SHP77 treated with DMSO at 0.1 percent for 48 hours (cell line): ENCODE measurements at regions not wholly inside any gene's neighbourhood (a gene's known extent, or its start where the extent isn't known, plus 50 kb on each side); places are given as distances from the start of the nearest gene placed in this dataset.
"Not testable (repeated sequence)": the region's sequence is repeated elsewhere in the genome, so short reads cannot be mapped to it uniquely, and the experiment has no call there.

Experiments
- DNase-seq: peaks from one replicate; lab custom pipeline; 2025; lab: John Stamatoyannopoulos, UW

DNA sequence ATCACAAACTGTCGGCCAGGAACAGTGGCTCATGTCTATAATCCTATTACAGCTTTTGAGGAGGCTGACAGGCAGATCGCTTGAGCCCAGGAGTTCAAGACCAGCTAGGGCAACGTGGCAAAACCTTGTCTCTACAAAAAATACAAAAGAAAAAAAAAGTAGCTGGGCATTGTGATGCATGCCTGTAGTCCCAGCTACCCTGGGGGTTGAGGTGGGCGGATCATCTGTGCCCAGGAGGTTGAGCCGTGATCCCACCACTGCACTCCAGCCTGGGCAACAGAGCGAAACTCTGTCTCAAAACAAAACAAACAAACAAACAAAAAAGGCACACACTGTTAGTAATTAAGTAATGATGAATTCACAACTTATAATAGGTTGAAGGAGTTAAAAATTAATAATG is 441.5 kb upstream of the PCDH15 start:
- no peak for DNase-seq

DNA sequence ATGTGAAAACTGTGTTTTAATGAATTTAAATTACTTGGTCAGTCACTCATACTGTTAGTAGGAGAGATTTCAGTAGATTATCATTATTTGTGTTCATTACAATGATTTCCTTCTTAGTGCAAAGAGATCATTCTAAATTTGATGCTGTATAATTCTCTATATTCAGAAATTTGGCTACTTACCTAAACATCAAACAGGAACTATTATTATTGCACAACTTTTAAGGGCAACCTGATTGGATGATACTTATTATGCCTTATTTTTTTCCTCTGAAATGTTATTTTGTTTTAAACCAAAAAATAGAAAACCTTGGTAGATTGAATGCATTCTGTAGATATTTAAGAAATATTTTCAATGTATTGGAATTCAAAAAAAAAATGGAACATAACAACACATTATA is 436.4 kb upstream of the PCDH15 start:
- DNase-seq, result no peak

DNA sequence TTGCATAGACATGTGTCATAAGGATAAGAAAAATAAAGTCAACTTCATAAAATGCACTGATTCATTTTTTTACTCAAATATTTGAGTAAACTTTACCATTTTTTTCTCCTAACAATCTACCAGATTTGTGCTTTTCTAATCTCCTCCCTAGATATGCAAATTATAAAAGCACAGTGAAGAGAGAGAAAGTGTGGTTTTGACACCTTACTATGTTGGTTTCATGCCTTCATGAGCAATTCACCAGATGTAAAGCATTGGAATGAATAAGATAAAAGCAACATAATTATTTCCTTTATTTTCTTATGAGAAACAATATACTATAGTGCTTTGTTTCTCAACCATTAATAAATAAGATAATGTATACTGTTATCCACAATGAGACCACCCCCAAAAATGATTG is 432.5 kb upstream of the PCDH15 start:
- DNase-seq, result no peak

DNA sequence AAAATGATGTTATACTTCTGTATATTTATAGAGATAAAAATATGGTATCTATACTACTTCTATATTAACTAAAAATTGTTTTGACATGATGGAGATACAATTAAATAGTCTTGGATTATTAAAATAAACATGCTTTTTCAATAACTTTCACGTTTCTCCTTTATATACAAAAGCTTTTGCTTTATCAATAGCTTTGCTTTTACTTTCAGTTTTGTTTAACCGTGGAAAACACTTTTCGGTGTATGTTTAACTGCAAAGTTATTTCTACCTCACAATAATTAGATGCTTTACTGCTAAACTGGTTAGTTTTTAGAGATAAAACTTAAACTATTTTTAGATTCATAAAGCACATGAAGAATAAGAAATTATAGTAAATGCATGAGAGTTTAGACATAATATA is 432.1 kb upstream of the PCDH15 start:
- no peak for DNase-seq

DNA sequence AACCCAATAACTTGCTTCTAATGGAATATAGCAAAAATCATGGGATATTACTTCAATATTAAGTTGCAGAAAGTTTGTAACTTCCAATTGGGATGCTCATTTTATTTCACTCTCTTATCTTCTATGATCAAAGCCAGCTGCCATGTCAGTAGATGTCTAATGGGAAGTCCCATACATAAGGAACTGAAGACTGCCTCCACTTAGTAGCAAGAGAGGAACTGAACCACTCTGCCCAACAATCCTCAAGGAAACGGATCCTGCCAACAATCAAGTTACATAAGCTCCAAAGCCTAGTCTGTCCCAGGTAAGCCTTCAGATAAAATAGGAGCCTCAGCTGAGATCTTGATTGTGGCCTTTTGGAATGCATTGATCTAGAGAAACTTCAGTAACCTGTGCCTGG is 431.5 kb upstream of the PCDH15 start:
- no peak for DNase-seq

DNA sequence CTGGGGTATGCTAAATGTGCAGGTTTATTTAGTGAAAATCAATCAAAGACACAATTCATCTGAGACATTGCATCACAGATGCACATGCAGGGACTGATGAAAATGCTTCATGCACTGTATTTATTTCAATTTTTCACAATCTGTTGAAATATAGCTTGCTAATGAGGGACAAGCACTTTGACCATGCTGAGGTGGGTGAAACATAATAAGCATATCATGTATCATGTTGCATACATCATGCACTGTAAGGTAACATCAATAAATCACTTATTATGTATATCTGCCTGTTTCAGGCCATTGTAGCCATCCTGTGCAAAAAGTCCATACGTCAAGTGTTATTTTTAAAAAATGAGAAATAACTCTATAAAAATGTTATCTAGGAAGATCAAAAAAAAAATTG is 426.9 kb upstream of the PCDH15 start:
- DNase-seq, result no peak

DNA sequence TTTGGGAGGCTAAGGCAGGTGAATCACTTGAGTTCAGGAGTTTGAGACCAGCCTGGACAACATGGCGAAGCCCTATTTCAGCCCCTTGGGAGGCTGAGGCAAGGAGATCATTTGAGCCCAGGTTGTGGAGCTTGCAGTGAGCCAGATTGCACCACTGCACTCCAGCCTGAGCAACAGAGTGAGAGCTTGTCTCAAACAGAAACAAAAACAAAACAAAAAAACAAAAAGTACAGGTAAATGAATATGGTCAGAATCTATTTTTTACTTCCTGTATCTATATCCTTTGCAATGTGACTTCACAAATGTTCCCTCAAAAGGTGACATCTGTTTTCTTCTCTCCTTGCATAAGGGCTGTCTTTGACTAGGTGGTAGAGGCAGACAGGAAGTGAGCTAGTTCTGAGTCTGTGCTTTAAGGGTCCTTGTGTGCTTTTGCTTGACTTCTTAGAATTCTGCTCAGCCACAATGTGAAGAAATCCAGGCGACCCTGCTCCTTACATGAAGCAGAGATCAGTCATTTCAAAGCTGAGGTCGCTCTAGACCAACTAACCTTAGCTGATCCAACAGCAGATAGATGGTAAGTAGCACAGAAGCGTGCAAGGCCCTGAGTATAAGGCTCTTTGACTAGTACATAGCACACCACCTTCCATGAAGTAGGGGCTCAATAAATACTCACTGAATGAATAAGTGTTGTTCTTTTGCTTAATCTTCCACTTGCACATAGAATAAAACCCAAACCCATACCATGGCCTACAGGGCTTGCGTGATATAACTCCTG is 423.2 kb upstream of the PCDH15 start:
- DNase-seq, result no peak

DNA sequence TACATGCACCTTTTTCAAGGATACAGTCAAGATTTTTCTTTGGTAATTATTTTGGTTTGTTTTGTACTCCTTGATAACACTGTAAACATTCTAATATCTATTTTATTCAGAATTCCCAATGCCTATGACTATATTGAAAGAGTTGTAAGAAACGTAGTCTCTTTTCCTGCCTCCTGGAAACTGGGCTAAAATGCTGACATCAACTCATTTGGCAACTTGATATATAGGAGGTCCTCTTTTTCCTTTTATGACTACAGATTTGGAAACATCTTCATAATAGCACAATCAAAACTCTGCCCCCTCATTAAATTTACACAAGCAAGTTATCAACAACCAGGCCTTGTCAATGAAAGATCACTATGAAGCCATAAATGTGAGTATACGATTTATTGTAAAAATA is 422.3 kb upstream of the PCDH15 start:
- no peak for DNase-seq

DNA sequence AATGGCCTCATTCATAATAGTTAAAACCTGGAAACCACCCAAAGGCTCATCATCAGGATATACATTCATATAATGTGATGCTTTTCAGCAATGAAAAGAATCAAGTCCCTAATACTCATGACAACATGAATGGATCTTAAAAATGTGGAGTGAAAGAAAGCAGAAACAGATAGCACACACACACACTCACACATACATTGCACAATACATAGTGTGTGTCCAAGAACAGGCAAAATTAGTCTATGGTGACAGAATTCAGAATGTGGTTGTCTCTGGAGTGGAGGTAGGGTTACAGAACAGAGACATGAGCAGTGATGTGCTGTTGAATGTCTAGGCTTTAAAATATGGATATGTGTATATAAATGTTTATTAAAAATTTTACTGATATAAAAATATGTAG is 419.9 kb upstream of the PCDH15 start:
- DNase-seq, result no peak

DNA sequence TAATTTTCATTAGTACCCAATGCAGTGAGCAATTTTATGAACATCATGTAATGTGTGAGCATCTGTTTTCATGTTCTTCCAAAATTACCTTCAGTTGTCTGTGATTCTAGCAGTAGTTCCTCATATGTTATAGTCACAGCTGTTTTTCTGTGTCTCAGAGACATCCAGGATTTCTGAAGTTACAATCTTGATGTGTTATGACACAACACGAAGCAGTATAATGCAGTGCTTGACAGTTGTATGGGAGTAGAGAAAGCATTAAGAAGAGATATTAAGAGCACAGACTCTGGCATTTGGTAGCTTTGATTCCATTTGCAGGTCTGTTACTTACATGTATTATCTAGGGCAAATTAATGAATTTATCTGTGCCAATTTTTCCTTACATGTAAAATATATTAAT is 414.7 kb upstream of the PCDH15 start:
- no peak for DNase-seq

DNA sequence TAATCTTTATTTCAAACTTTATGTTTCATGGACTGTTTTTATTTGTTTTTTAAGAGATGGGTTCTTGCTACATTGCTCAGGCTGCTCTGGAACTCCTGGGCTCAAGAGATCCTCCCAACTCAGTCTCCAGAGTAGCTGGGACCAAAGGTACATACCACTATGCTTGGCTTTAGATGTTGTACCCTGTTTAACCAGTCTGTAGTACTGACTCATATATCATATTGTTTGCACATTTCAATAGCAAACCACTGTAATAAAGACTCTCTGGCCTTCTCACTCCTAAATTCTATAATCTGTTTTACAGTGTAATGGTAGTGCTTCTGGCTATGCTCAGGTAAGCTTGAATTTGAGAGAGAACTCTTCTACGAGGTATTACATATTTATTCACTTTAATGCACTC is 413.6 kb upstream of the PCDH15 start:
- DNase-seq, result no peak

DNA sequence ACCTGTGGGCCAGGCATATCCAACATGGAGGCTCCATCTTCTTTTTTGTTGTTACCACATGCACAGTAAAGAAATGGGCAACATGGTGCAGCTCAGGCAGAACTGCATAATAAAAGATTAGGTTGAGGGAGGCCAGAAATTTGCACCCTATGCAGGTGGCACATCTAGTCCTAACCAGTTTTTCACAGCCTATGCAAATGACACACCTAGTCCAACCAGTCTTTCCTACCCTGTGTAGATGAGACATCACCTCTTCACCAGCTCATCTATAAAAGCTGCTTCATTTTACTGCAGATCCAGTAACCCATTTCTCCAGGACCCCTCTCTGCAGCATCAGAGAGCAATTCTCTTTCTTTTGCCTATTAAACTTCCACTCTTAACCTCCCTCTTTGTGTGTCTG is 411.0 kb upstream of the PCDH15 start:
- DNase-seq, result no peak

DNA sequence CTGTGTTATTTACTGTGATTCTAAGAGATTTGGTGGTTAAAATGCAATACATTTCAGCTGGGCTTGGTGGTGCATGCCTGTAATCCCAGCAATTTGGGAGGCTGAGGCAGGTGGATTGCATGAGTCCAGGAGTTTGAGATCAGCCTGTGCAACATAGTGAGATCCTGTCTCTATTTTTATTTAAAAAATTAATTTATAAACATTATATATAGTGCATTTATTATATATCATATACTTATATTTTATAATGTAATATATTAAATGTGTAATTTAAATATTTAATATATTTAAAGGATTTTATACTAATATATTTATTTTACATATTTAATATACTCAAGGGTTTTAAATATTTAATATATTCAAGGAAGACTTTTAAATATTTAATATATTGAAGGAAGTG is 402.8 kb upstream of the PCDH15 start:
- DNase-seq, result no peak

DNA sequence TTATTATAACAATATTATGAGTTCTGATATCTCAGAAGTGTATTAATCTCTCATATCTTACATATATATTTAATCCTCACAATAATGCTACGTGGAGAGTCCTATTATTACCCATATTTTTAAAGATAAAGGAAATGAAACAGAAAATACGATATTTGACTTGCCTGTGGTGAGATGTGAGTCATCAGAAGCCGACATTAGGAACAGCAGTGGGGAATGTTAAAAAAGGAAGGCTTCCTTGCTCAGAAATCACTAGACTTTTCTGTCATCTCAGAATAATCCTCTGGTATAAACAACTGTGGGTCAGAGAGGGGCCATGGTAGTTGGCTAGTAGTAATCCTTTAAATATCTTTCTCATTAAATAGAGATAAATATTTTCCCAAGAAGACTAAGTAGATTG is 402.3 kb upstream of the PCDH15 start:
- DNase-seq, result no peak

DNA sequence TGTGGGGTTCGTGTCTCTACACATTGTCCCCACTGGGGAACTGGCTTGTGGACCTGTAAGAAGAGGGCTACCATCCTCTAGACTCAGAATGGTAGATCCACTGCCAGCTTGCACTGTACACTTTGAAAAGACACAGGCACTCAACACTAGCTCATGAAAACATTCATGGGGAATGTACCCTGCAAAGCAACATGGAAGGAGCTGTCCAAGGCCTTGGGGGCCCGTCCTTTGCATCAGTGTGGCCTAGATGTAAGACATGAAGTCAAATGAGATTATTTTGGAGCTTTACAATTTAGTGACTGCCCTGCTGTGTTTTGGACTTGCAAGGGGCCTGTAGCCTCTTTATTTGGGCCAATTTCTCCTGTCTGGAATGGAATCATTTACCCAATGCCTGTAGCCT is 399.0 kb upstream of the PCDH15 start:
- no peak for DNase-seq

DNA sequence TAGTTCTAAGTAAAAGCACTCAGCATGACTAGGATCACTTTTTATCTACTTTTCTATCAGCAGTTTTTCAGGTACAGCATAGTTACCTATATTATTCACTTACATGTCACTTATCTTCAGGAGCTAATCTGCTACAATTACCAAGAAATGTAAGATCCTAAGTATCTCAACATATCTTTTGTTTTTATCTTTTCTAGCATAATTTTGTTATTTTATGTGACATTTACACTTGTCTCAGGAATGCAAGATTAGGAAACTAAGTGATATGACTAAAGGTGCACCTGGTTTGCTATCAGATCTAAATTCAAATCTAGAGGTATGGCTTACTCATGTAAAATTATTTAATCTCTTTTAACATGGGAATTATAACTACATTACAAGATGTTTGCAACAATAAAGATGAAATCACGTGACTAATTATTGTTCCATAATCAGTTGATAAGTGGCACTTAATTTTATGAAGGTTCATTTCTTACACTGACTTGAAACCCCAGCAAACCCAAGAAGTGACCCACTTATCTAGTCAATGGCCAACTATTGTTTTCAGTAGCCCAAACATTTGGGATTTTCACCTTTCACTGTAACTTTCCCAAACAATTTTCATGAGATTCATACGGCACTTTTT is 390.3 kb upstream of the PCDH15 start:
- no peak for DNase-seq

DNA sequence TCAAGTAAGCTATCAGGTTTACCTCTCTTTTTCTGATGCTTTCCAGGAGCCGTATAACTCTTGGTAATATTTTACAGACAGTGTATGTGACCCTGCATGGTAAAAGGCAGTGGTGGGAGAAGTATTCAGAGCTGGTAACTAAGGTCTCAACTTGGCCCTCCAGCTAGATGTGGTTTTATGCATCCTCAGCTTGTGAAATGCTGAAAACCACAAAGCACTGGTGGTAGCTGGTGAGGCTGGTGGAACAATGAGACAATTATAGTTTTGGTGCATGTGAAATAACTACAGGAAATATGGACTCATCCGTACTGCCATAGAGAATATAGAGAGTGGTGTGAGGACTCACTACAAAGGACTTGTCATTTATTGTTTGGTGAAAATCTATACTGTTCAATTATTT is 383.0 kb upstream of the PCDH15 start:
- no peak for DNase-seq

DNA sequence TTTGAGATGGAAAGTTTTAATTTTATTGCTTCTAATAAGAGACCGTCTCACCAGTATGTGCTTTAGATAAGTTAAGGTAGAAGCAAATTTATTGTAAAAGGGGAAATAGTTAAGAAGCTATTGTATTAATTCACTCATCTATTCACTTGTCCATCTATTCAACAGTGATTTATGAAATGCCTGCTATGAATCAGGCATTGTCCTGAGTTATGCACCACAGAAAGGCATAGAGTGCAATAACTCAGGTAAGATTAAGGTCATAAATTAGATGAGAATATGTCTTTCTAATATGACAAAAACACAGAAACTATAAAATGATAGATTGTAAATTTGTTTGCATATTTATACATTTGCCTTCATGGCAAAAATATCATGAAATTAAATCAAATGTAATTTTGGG is 379.3 kb upstream of the PCDH15 start:
- no peak for DNase-seq

DNA sequence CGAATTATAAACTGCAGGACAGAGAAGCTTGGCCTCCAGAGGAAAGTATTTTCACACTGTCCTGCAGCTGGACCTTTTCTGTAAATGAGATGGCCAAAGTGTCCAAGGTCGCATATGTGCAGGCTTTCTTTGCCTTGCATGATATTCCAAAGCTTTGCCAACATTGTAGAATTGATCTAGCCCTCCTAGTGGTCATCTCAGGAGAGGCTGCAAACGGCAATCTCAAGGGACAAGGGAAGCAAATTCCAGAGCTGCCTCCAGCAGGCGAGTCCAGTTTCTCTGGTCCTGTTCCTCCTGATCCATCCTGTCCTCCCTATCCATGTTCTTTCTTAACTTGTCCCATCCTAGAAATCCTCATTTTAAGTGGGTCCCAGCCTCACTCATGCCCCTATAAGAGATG is 373.4 kb upstream of the PCDH15 start:
- DNase-seq, result no peak

DNA sequence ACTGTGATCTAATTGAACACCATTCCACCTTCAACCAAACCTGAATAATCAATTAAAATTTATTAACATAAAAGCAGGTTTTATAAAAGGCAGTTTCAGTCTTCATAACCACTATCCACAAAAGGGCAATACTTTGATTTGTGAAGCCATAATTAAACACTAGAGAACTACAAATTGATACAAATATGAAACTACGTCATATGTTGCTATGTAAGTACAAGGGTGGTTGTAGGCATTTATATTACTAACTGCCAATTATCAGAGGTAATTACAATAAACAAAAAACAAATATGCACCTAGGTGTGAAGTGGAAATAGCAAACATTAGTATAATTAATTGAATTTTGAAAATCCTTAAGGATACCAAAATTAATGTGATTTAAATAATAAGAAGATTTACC is 368.5 kb upstream of the PCDH15 start:
- DNase-seq, result no peak

DNA sequence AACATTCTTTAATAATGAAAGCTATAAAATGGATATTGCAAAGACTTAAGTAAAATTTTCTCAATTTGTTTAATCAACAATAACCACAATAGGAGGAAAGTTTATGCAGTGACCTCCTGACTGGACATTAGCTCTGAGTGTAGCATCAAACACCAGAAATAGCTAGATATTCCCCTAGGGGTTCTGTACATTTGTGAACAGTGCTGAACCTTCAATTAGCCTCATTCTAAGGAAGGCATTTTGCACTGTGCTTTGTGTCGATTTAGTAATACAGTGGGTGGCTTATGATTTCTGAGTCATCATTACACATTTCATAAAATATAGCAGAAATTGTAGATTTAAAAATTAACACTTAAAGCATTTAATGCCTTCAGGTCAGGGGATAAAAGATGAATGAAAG is 367.3 kb upstream of the PCDH15 start:
- no peak for DNase-seq

DNA sequence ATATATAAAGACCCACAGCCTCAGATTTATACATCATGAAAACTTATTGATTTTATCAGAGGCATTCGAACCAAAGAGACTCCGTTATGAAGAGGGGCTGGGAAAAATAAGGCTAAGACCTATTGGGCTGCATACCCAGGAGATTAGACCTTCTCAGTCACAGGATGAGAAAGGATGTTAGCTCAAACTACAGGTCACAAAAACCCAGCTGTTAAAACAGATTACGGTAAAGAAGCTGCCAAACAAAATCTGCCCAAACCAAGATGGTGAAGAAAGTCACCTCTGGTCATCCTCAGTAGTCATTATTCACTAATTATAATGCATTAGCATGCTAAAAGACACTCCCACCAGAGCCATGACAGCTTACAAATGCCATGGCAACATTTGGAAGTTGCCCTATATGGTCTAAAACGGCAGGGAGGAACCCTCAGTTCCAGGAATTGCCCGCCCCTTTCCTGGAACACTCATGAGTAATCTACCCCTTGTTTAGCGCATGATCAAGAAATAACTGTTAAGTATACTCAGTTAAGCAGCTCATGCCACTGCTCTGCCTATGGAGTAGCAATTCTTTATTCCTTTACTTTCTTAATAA is 362.5 kb upstream of the PCDH15 start:
- DNase-seq, result no peak

DNA sequence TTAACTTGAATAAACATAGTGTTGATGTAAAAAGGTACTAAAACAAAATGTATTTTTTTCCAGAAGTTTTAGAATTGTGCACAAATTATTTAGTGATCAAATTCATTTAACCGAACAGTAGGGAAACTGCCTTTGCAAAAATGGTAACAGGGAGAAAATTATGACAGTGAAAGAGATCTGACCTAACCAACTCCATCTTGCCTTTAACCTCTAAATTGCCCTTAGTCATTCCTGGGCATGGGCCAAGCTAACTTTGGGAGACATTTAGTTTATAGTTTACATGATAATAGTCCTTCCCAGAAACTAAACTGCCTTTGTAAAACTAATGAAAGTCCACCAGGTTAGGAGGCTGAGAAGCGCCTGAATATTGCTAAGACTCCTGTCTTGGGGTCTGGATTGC is 361.3 kb upstream of the PCDH15 start:
- DNase-seq, result not testable (repeated sequence)
